H7 (cell line): ENCODE measurements at regions not wholly inside any gene's neighbourhood (a gene's known extent, or its start where the extent isn't known, plus 50 kb on each side); places are given as distances from the start of the nearest gene placed in this dataset.

Experiments
- DNase-seq: peaks from one replicate; pipeline ENCODE4 v3.0.0; 2012
- H3K27me3 ChIP-seq: 2 replicates; pipeline ENCODE4 v1.6.0; 2011; ENCODE audit warnings: mild to moderate bottlenecking, low read length; ENCODE audit not compliant: control insufficient read depth, insufficient read depth
- H3K36me3 ChIP-seq: replicated peaks from 2 replicates; pipeline ENCODE4 v1.5.1; 2011; ENCODE audit warnings: low read length; ENCODE audit not compliant: control insufficient read depth, insufficient read depth
- H3K4me3 ChIP-seq: 2 replicates; pipeline ENCODE4 v1.5.1; 2011; ENCODE audit warnings: low read depth, mild to moderate bottlenecking, control low read depth, low read length, moderate library complexity; ENCODE audit not compliant: insufficient read depth

DNA sequence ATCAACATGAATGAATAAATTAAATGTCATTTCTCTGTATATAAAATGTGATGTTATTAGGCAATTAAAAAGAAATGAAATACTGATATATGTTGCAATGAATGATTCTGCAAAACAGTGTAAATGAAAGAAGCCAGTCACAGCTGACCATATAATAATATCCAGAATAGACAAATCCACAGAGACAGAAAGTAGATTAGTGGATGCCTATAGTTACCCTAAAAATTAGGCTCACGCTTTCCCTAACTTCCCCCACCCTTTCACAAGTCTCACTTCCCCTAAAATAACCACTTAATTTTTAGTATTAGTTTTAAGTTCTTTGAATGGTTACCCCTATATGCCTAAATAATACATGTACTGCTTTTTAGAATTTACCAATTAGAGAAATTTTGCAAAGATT is 348.9 kb upstream of the FAR2 start:
- Histone ChIP-seq H3K4me3 (no peak overlapping the region), H3K36me3 (no peaks in the 10 kb centered on the region), H3K27me3 (no peaks in the 10 kb centered on the region)
- DNase-seq, result no peak

DNA sequence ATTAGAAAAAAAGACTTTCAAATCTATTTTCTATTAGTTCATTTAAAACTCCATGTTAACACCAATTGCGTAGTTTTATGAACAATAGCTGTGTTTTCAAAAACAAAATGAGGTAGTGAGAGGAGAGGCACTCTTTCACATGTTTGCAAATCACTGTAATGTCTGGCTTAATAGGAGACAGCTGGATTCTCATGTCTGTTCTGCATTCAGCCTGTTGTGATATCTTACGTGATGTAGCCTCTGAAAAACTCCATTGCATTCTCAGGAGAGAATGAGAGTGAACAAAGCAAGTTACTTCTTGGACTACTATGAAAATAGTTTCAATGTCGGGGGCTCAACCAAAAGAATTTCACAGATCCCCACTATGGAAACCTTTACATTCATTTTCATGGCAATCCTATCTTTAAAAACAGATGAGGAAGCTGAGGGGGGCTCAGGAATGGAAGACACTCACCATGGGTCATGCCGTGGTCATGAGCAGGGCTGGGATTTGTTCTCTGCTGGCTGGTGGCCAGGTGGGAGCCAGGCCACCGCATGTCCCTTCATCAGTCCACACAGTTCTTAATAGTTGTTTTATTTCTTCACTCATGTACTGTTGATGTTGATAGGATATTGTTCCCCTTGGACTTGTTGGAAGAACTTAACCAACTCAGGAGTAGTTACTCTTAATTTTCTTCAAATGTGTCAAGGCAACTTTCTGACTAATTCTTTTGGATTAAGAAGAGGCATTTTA is 346.2 kb upstream of the FAR2 start:
- Histone ChIP-seq H3K36me3 (no peaks in the 10 kb centered on the region), H3K27me3 (no peaks in the 10 kb centered on the region), H3K4me3 (no peak overlapping the region)
- no peak for DNase-seq

DNA sequence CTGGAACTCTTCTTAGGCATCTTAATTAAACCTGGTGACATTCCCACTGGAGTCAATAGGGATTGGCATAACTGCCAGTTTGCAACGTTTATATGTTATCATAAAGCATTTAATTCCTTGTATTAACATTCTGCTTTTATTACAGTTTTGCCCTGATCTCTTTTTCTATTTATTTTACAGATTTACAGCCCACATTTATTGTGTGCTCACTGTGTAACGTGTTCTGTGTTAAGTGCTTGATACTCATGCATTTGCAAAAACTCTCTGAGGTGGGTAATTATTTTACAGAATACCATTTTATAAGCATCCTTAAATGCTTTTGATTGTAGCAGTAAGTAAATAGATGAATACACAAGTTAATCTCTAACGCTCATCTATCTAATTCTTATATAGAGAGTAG is 341.5 kb upstream of the FAR2 start:
- Histone ChIP-seq H3K36me3 (no peaks in the 10 kb centered on the region), H3K27me3 (no peaks in the 10 kb centered on the region), H3K4me3 (no peak overlapping the region)
- no peak for DNase-seq

DNA sequence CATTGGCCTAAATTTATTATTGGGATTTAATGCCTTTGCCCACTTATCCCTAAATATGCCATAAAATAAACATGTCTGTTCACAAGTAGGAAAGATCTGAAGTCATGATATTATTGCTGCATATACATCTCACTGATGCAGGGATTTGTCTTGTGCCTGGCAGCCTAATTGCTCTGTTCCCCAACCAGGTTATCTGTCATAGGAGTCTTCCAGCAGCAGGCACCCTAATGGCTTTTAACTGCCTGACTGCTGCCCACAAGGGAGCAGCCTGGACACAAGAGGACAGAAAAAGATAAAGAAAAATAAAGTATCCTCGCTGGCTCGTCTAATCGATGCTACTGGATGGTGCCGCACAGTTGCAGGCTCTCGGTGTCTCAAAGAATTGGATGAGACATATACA is 337.6 kb upstream of the FAR2 start:
- H3K27me3 ChIP-seq, result no peaks in the 10 kb centered on the region
- no peak overlapping the region for H3K4me3 ChIP-seq
- H3K36me3 ChIP-seq, result no peaks in the 10 kb centered on the region
- DNase-seq, result no peak

DNA sequence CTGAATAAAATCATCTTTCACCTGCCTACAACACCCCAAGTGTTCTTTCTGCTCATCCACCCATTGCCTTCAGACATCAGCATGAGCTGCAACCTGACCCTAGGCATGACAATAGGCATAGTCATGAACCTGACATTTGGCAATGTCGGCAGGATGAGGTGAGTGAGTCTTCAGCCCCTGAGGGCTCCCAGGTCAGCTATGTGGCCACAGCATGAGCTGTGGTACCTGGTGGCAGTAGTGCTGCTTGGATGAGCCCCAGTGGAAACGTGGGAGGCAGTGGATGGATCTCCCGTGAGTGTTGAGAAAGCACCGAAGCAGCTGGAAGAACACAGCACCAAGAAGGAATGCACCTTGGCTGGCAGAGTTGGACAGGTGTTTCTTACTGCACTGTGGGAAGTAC is 334.8 kb upstream of the FAR2 start:
- Histone ChIP-seq H3K27me3 (no peaks in the 10 kb centered on the region), H3K36me3 (no peaks in the 10 kb centered on the region), H3K4me3 (no peak overlapping the region)
- no peak for DNase-seq

DNA sequence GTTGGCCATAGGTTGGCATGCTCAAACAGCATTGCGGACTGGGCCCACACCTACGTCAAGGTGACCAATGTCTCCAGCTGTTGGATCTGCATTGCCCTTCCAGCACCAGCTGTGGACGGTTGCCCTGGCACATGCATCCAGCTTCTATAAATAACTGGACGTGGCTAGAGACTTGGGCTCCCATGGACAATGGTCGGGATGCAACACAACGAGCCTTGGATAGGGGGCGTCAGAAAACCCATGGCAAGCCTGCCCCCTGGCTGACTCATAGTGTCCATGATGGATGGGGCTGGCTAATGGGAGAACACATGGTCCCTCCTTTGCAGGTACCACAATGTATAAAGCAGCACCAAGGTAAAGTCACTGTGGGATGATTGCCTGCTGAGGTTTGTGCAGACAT is 331.6 kb upstream of the FAR2 start:
- DNase-seq, result no peak

DNA sequence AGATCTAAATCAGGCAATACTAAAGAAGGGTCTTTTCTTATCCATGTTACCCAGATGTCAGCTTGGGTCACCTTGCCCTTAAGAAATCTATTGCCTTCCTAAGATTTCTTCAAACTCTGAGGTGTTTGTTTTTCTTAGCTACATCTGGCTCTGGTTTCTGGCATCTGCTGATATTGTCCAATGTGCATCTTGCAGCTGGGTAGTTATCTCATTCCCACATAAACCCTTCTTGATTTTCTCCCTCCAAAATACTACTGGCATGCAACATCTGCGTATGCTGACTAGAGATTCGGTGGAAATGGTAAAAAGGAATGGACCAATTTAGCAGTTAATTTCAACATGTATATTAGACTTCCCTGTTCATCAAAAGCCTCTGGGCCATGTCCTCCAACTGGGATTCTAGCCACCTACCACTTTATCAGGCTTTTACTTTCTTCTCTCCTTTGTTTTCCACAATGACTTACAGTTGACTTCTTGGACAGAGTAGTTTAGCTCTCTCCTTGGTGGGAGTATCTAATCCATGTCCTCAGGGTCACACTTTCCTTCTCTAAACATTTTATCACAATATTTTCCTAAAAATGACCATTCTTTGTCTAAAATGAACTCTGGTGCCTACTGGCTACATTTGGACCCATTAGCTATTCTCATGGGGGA is 324.8 kb upstream of the FAR2 start:
- no peak for DNase-seq
- H3K27me3 ChIP-seq, result no peaks in the 10 kb centered on the region
- H3K4me3 ChIP-seq, result no peak overlapping the region
- no peaks in the 10 kb centered on the region for H3K36me3 ChIP-seq

More for the DNA sequence above, 331.6 kb upstream of the FAR2 start:
- H3K36me3 ChIP-seq, result no peaks in the 10 kb centered on the region
- H3K4me3 ChIP-seq, result no peak overlapping the region
- no peaks in the 10 kb centered on the region for H3K27me3 ChIP-seq

DNA sequence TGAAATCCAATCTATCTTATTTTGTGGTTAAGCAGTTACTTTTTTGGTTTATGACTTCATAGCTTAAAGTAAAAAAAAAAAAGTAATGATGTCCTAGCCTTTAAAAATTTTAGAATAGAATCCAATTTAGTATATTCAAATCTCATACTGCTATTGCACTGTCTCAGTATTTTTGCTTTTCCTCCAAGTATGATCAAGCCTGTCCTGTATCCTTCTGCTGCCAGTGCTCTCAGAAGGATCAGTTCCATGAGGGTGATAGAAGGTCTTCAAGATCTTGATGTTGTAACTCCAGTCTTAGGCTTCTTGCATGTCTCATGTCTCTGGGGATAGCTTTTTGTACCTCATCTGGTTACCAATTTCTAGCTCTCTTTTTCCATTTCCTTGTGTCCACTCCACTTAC is 324.2 kb upstream of the FAR2 start:
- Histone ChIP-seq H3K36me3 (no peaks in the 10 kb centered on the region), H3K27me3 (no peaks in the 10 kb centered on the region), H3K4me3 (no peak overlapping the region)
- DNase-seq, result no peak

DNA sequence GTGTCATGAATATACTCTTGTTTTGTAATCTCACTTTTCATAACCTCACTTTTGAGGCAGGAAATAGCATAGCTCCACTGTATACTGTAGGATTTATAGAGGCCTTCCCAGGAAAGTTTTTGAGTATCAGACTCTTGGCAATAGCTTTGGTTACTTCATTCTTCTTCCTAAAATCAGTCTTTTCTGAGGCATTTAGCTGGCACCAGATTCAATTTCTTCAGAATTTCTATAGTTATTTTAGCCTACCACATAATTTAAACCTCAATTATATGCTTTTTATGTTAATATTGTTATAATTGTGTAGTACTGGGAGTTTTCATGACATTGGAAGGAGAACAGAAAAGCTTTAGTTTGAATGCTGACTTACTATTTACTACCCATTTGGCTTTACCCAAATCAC is 322.3 kb upstream of the FAR2 start:
- no peak for DNase-seq
- H3K36me3 ChIP-seq, result no peaks in the 10 kb centered on the region
- no peaks in the 10 kb centered on the region for H3K27me3 ChIP-seq
- H3K4me3 ChIP-seq, result no peak overlapping the region

DNA sequence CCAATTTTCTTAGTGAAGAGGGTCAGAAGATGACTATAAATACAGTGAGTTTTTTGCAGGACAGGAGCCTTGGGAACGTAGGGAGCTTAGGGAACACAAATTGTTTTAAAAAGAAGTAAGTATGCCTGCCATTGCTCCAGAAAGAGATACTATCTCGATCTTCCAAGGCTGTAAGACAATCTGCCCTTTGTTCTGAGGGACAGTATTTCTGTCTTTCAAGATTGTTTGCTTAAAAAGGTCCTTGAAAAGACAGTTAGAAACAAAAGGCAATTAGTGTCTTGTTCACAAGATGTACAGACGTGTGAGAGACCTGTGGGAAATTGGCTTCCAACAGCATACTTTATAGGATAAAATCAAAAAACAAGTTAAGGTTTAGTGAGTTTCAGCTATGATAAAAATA is 321.2 kb upstream of the FAR2 start:
- H3K4me3 ChIP-seq, result no peak overlapping the region

DNA sequence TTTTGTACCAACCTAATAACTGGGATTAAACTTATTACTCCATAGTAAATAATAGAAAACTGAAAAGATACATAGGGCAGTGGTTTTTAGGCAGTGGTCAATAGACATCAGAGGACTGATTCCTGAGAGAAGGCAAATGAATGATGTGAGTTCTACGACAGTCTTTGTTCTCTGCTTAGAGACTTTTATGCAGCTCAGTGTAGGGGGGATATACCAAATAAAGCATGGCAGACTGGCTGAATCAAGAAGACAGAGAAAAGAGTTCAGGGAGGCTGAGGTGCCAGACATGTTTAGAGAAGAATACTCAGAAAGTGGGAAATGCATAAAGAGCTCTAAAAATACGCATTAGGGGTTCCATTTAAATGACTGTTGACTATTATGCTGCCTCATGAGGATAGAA is 320.8 kb upstream of the FAR2 start:
- Histone ChIP-seq H3K27me3 (no peaks in the 10 kb centered on the region), H3K36me3 (no peaks in the 10 kb centered on the region), H3K4me3 (no peak overlapping the region)
- no peak for DNase-seq

More for the DNA sequence above, 321.2 kb upstream of the FAR2 start:
- DNase-seq, result no peak
- Histone ChIP-seq H3K36me3 (no peaks in the 10 kb centered on the region), H3K27me3 (no peaks in the 10 kb centered on the region)

DNA sequence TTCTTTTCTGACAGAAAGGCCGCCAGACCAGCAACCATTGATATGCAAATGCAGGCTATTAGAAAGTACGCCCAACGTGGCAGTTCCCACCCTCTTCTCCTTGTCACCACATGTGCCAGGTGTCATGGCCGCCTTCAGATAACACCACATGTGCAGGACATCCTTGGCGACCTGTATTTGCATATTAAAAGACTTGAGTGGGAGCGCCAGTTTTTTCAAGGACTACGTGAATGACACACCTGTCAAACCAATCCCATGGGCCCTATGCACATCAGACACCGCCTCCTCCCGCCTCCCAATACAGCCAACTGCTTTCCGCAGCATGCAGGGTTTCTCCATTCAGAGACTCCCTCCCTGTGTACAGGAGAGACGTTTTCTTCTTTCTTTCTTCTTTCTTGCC is 318.6 kb upstream of the FAR2 start:
- peak; percentile 1 for DNase-seq
- Histone ChIP-seq H3K27me3 (no peaks in the 10 kb centered on the region), H3K36me3 (no peaks in the 10 kb centered on the region), H3K4me3 (no peak overlapping the region)

DNA sequence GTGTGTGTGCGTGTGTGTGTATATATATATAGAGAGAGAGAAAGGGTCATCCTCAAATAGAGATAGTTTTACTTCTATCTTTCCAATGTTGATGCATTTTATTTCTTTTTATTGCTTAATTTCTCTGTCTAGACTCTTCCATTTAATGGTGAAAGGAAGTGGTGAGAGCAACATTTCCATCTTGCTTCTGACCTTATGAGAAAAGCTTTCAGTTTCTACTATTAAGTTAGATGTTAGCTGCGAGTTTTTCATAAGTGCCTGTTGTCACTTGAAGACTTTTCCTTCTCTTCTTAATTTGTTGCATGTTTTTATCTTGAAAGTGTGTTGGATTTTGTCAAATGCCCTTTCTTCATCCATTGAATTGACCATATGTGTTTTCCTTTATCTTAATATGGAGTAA is 304.4 kb upstream of the FAR2 start:
- H3K36me3 ChIP-seq, result no peaks in the 10 kb centered on the region

DNA sequence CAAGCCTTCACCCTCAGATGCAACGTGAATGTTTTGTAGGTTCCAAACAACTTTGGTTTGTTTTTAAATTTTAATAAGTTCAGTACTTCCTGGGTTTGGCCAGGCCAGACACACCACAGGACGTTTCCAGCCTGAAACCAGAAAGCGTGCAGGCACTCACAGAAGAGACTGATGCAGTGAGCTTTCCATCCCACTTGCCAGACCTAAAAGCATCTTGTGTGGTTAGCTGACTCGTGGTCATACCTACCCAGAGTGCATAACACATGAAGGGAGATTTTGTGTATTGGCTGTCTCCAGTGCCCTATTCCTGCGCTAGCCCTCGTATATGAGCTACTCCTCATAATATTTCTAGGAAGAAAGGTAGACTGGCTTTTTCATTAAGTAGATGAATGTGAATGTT is 297.3 kb upstream of the FAR2 start:
- no peak for DNase-seq
- Histone ChIP-seq H3K27me3 (no peaks in the 10 kb centered on the region), H3K36me3 (no peaks in the 10 kb centered on the region), H3K4me3 (no peak overlapping the region)

More for the DNA sequence above, 304.4 kb upstream of the FAR2 start:
- no peak overlapping the region for H3K4me3 ChIP-seq
- H3K27me3 ChIP-seq, result no peaks in the 10 kb centered on the region
- no peak for DNase-seq

DNA sequence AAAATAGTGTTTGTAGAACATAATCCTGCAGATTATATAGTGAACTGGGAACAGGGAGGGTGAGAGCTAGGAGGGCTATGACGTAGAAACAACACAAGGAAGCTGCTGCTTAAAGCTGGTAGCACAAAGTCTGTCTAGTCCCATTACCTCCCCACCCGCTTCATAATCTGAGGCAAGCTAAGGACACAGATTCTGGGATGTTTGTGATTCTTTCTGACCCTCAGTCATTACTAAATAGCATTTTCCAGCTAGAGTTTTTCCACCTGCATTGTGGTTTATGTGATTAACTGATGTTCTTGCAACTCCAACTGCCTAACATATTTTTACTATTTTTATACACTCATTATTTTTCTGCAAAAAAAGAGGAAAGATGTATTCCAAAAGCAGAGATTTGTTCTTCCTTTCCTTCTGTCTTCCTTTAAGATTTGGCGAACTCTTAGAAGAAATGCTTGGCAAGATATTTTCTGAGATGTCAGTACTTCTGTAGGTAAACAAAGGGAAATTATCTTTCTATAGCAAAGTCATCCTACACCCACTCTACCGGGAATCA is 293.2 kb upstream of the FAR2 start:
- Histone ChIP-seq H3K4me3 (no peak overlapping the region), H3K36me3 (no peaks in the 10 kb centered on the region), H3K27me3 (no peaks in the 10 kb centered on the region)
- DNase-seq, result no peak
